ENCODE measurements at regions not wholly inside any gene's neighbourhood (a gene's known extent, or its start where the extent isn't known, plus 50 kb on each side); places are given as distances from the start of the nearest gene placed in this dataset.

DNA sequence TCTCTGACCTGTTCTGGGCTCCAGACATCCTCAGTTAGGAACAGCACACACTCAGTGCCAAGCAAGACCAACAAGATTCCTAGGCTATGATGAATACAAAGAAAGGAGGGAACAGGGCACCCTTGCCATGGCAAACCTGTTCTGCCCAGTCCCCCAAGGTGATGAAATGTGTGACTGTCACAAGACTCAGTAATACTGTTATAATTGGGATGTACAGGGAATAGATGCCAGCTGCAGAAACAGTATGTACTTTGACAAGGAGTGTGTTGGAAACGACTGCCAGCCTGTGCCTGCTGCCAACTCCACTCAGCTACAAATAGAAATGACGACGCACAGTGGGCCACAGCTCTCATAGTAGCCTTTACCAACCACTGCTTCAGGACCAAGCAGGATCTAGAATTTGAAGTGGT lies 453.0 kb downstream of the EFNA5 start:
- H2AFZ ChIP-seq (ENCODE audit: insufficient read depth, low read depth, low read length, poor library complexity, severe bottlenecking), result no peak overlapping the region
- intact Hi-C loops (cut with micrococcal nuclease), result no loop called here

DNA sequence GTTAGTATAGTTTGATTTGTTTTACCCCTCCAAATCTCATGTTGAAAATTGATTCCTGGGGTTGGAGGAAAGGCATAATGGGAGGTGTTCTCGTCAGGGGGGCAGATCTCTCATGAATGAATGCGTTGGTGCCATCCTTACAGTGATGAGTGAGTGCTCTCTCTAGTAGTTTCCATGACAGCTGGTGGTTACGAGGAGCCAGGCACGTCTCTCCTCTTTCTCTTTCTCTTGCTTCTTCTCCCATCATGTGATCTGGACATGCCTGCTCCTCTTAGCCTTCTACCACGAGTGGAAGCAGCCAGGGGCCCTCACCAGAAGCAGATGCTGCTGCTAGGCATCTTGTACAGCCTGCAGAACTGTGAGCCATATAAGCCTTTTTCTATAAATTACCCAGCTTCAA lies 454.1 kb downstream of the EFNA5 start:
- no peaks in the 10 kb centered on the region for H3K27me3 Mint-ChIP-seq
- no peak overlapping the region for H3K27ac Mint-ChIP-seq
- no peak for DNase-seq

More for the DNA sequence above, 453.0 kb downstream of the EFNA5 start:
- no peak for TF ChIP-seq EZH2 (IDR thresholded peaks at IDR 0.05; ENCODE audit: borderline replicate concordance, insufficient read depth, low read depth, low read length, poor library complexity, severe bottlenecking)
- TF ChIP-seq, protein P1, sequence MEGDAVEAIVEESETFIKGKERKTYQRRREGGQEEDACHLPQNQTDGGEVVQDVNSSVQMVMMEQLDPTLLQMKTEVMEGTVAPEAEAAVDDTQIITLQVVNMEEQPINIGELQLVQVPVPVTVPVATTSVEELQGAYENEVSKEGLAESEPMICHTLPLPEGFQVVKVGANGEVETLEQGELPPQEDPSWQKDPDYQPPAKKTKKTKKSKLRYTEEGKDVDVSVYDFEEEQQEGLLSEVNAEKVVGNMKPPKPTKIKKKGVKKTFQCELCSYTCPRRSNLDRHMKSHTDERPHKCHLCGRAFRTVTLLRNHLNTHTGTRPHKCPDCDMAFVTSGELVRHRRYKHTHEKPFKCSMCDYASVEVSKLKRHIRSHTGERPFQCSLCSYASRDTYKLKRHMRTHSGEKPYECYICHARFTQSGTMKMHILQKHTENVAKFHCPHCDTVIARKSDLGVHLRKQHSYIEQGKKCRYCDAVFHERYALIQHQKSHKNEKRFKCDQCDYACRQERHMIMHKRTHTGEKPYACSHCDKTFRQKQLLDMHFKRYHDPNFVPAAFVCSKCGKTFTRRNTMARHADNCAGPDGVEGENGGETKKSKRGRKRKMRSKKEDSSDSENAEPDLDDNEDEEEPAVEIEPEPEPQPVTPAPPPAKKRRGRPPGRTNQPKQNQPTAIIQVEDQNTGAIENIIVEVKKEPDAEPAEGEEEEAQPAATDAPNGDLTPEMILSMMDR (IDR thresholded peaks at IDR 0.05), result no peak
- H3K27ac ChIP-seq (ENCODE audit: low read length in 2 of 2), result no peak overlapping the region
- ATAC-seq (ENCODE audit: low read depth), result no peak
- no peaks in the 10 kb centered on the region for H3K27me3 ChIP-seq (replicated peaks in 1 of 4; ENCODE audit: control extremely low read depth in 1 of 4, control insufficient read depth in 3 of 4, insufficient read depth in 4 of 4, low read length in 3 of 4)
- Mint-ChIP-seq H3K4me1 (no peaks in the 10 kb centered on the region), H3K27ac (no peak overlapping the region), H3K4me3 (no peak overlapping the region), H3K9me3 (ENCODE audit: insufficient read depth) (no peaks in the 10 kb centered on the region), H3K27me3 (no peaks in the 10 kb centered on the region)
- no peaks in the 10 kb centered on the region for H3K79me2 ChIP-seq (ENCODE audit: control insufficient read depth, insufficient read depth, low read length)
- CTCF ChIA-PET, result no interaction called here
- 83% methylated on average over 3 of the region's 3 CpGs for WGBS (ENCODE audit: insufficient coverage)
- H3K4me1 ChIP-seq (ENCODE audit: control insufficient read depth in 2 of 2, insufficient read depth in 2 of 2, low read length in 2 of 2), result no peaks in the 10 kb centered on the region
- H3K36me3 ChIP-seq (replicated peaks in 1 of 2; ENCODE audit: control extremely low read depth in 1 of 2, control insufficient read depth in 1 of 2, extremely low read depth in 1 of 2, insufficient read depth in 2 of 2, low read length in 1 of 2), result no peaks in the 10 kb centered on the region
- H3K4me2 ChIP-seq (replicated peaks; ENCODE audit: low read depth, low read length, poor library complexity, severe bottlenecking), result no peak overlapping the region
- POLR2A ChIA-PET, result no interaction called here
- H4K20me1 ChIP-seq (ENCODE audit: control insufficient read depth, insufficient read depth, low read length, poor library complexity, severe bottlenecking), result no peaks in the 10 kb centered on the region
- no peak overlapping the region for H3K9ac ChIP-seq (ENCODE audit: low read length)
- no peak for DNase-seq
- H3K4me3 ChIP-seq (ENCODE audit: control extremely low read depth in 1 of 5, extremely low read depth in 1 of 5, insufficient read depth in 1 of 5, low read depth in 2 of 5, low read length in 4 of 5), result no peak overlapping the region
- H3K9me3 ChIP-seq (ENCODE audit: control extremely low read depth in 1 of 3, control insufficient read depth in 2 of 3, insufficient read depth in 1 of 3, low read length in 2 of 3), result no peaks in the 10 kb centered on the region

More for the DNA sequence above, 454.1 kb downstream of the EFNA5 start:
- Histone ChIP-seq H3K9ac (ENCODE audit: low read length) (no peak overlapping the region), H2AFZ (ENCODE audit: insufficient read depth, low read depth, low read length, poor library complexity, severe bottlenecking) (no peak overlapping the region), H3K4me3 (ENCODE audit: control extremely low read depth in 1 of 5, extremely low read depth in 1 of 5, insufficient read depth in 1 of 5, low read depth in 2 of 5, low read length in 4 of 5) (no peak overlapping the region), H3K4me2 (replicated peaks; ENCODE audit: low read depth, low read length, poor library complexity, severe bottlenecking) (no peak overlapping the region), H3K79me2 (ENCODE audit: control insufficient read depth, insufficient read depth, low read length) (no peaks in the 10 kb centered on the region), H4K20me1 (ENCODE audit: control insufficient read depth, insufficient read depth, low read length, poor library complexity, severe bottlenecking) (no peaks in the 10 kb centered on the region), H3K27ac (ENCODE audit: low read length in 2 of 2) (no peak overlapping the region), H3K9me3 (ENCODE audit: control extremely low read depth in 1 of 3, control insufficient read depth in 2 of 3, insufficient read depth in 1 of 3, low read length in 2 of 3) (no peaks in the 10 kb centered on the region), H3K27me3 (replicated peaks in 1 of 4; ENCODE audit: control extremely low read depth in 1 of 4, control insufficient read depth in 3 of 4, insufficient read depth in 4 of 4, low read length in 3 of 4) (no peaks in the 10 kb centered on the region), H3K4me1 (ENCODE audit: control insufficient read depth in 2 of 2, insufficient read depth in 2 of 2, low read length in 2 of 2) (no peaks in the 10 kb centered on the region), H3K36me3 (replicated peaks in 1 of 2; ENCODE audit: control extremely low read depth in 1 of 2, control insufficient read depth in 1 of 2, extremely low read depth in 1 of 2, insufficient read depth in 2 of 2, low read length in 1 of 2) (no peaks in the 10 kb centered on the region)
- TF ChIP-seq, protein P1 (IDR thresholded peaks at IDR 0.05), result no peak
- no peak for TF ChIP-seq EZH2 (IDR thresholded peaks at IDR 0.05; ENCODE audit: borderline replicate concordance, insufficient read depth, low read depth, low read length, poor library complexity, severe bottlenecking)
- no peak overlapping the region for H3K4me3 Mint-ChIP-seq
- CTCF ChIA-PET, result interaction anchor here (1.2 kb wide), 1 partner anchor 15 kb away, joined by 3 read pairs; no protein-coding TSS in a partner anchor
- no peaks in the 10 kb centered on the region for H3K9me3 Mint-ChIP-seq (ENCODE audit: insufficient read depth)
- H3K4me1 Mint-ChIP-seq, result no peaks in the 10 kb centered on the region
- POLR2A ChIA-PET, result no interaction called here
- ATAC-seq (ENCODE audit: low read depth), result no peak
- WGBS (ENCODE audit: insufficient coverage), result 57% methylated on average over 2 of the region's 5 CpGs
- intact Hi-C loops (cut with micrococcal nuclease), result no loop called here
